ENCODE measurements at regions not wholly inside any gene's neighbourhood (a gene's known extent, or its start where the extent isn't known, plus 50 kb on each side); places are given as distances from the start of the nearest gene placed in this dataset.
"Not testable (repeated sequence)": the region's sequence is repeated elsewhere in the genome, so short reads cannot be mapped to it uniquely, and the experiment has no call there.

DNA sequence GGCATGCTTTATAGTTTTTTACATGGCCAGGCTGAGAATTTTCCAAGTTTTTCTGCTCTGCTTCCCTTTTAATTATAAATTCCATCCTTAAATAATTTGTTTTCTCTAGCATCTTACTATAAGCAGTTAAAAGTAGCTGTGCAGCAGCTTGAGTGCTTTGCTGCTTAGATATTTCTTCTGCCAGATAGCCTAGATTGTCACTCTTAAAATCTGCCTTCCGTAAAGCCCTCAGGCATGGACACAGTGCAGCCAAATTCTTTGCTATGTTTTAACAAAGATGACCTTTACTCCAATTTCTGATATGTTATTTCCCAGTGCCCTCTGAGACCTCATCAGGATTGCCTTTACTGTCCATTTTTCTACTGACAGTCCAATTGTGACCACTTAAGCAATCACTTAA is 92.6 kb upstream of the SGK1 start:
- no peaks in the 10 kb centered on the region for H3K36me3 ChIP-seq
- no peak for DNase-seq
- 65 to 74% methylated on average over 1 of the region's 1 CpG for WGBS, 2 donors
- FAIRE-seq: no peak
- TF ChIP-seq, protein P1, sequence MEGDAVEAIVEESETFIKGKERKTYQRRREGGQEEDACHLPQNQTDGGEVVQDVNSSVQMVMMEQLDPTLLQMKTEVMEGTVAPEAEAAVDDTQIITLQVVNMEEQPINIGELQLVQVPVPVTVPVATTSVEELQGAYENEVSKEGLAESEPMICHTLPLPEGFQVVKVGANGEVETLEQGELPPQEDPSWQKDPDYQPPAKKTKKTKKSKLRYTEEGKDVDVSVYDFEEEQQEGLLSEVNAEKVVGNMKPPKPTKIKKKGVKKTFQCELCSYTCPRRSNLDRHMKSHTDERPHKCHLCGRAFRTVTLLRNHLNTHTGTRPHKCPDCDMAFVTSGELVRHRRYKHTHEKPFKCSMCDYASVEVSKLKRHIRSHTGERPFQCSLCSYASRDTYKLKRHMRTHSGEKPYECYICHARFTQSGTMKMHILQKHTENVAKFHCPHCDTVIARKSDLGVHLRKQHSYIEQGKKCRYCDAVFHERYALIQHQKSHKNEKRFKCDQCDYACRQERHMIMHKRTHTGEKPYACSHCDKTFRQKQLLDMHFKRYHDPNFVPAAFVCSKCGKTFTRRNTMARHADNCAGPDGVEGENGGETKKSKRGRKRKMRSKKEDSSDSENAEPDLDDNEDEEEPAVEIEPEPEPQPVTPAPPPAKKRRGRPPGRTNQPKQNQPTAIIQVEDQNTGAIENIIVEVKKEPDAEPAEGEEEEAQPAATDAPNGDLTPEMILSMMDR (IDR thresholded peaks at IDR 0.05): no peak
- H3K4me3 ChIP-seq: no peak overlapping the region
- no peak for ATAC-seq
- peaks cover 0 to 2% (median 0%) of the 10 kb centered on the region in 3 donors for H3K4me1 ChIP-seq
- no peaks in the 10 kb centered on the region for H3K27me3 ChIP-seq
- H3K9me3 ChIP-seq: no peaks in the 10 kb centered on the region
- H3K27ac ChIP-seq: no peak overlapping the region
- intact Hi-C loops (cut with DNase I): no loop called here

DNA sequence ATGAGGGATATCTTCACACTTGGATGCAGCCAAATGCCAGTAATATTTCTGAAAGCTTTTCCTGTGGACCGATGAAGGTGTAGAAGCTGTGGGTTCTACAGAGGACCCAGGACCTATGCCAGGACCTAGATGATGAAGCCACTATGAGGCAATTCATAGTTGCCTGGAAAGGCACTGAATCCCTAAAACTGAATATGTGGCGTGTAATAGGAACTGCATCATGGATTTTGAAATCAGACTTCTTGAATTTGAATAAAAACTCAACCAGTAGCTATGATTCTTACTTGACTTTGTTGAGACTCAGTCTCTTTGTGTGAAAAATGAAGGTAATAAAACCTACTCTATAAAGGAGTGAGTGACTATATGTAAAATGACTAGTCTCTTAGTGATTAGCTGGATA is 89.9 kb upstream of the SGK1 start:
- Histone ChIP-seq H3K36me3 (no peaks in the 10 kb centered on the region), H3K27me3 (no peaks in the 10 kb centered on the region), H3K9me3 (no peaks in the 10 kb centered on the region), H3K4me1 (no peaks in the 10 kb centered on the region), H3K27ac (no peak overlapping the region), H3K4me3 (no peak overlapping the region)
- TF ChIP-seq, protein P1 (IDR thresholded peaks at IDR 0.05): no peak
- 92 to 93% methylated on average over 2 of the region's 2 CpGs for WGBS, 2 donors
- intact Hi-C loops (cut with DNase I): no loop called here
- ATAC-seq (no peak), DNase-seq (no peak), FAIRE-seq (no peak)

DNA sequence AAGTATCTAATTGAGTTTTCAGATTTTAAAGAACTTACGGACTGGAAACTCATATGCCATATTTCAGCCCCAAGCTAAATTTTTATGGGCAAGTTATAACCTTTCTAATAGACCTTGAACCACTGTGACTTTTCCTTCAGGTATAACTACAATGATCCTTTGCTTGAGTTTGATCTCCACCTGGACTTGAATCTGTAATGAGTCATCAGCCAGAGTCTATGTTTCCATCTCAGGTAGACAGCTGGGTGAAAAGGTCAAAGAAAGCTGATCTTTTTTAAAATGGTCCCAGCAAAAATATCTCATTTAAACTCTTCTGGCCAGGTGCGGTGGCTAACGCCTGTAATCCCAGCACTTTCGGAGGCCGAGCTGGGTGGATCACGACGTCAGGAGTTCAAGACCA is 88.4 kb upstream of the SGK1 start:
- Histone ChIP-seq H3K36me3 (no peaks in the 10 kb centered on the region), H3K4me1 (no peaks in the 10 kb centered on the region), H3K27ac (no peak overlapping the region), H3K9me3 (no peaks in the 10 kb centered on the region), H3K27me3 (no peaks in the 10 kb centered on the region), H3K4me3 (no peak overlapping the region)
- DNase-seq: no peak
- TF ChIP-seq, protein P1 (IDR thresholded peaks at IDR 0.05): no peak
- no peak for FAIRE-seq
- intact Hi-C loops (cut with DNase I): no loop called here
- ATAC-seq: no peak
- WGBS, 2 donors: 96% methylated on average over 7 of the region's 7 CpGs

DNA sequence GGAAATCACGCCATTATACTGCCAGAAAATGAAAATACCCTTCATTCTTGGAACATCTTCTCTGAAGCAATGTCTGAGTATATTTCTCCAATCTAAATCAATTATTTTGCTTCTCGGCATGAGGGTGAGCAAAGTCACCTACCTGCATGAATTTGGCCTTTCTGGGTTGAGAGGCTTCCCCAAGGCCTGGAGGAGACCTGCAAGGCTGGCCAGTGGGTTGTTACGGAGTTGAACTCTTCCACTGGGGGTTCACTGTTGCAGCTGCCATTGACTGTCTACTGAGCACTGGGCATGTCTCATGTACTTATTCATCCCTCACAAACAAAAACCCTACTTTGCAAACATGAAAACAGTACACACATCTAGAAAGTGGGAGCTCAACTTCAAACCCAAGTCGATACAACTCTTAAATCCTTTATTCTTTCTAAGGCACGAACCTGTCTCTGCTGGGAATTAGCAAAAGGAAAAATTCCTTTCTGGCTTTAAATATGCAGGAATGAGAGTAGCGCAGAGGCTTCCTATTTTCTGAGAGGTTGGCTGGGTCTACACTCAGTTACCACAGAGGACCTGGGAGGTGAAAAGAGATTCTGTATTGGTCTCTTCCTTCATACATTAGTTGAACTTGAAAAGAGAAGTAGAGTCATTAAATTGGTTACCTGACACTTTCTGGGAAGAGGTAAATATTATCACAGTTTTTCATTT is 87.6 kb upstream of the SGK1 start:
- no peaks in the 10 kb centered on the region for H3K36me3 ChIP-seq
- ATAC-seq: no peak
- no peak overlapping the region for H3K27ac ChIP-seq

GRCh38 chr6:134403312-134403711 is 85.4 kb upstream of the SGK1 start:
- H3K4me1 ChIP-seq; intact Hi-C loops (cut with DNase I); H3K9me3 ChIP-seq; H3K36me3 ChIP-seq; H3K27me3 ChIP-seq; ATAC-seq; H3K4me3 ChIP-seq; DNase-seq; FAIRE-seq; H3K27ac ChIP-seq: not testable (repeated sequence)
- WGBS, 2 donors: 93 to 95% methylated on average over 10 of the region's 10 CpGs

More for the DNA sequence above, 87.6 kb upstream of the SGK1 start:
- H3K4me1 ChIP-seq: no peaks in the 10 kb centered on the region
- H3K27me3 ChIP-seq: no peaks in the 10 kb centered on the region
- DNase-seq (no peak), FAIRE-seq (no peak)
- no peaks in the 10 kb centered on the region for H3K9me3 ChIP-seq
- TF ChIP-seq, protein P1 (IDR thresholded peaks at IDR 0.05): no peak
- 94 to 98% methylated on average over 6 of the region's 6 CpGs for WGBS, 2 donors
- no peak overlapping the region for H3K4me3 ChIP-seq
- intact Hi-C loops (cut with DNase I): no loop called here
